HepG2 (cell line): ENCODE measurements at regions not wholly inside any gene's neighbourhood (a gene's known extent, or its start where the extent isn't known, plus 50 kb on each side); places are given as distances from the start of the nearest gene placed in this dataset.
"Not testable (repeated sequence)": the region's sequence is repeated elsewhere in the genome, so short reads cannot be mapped to it uniquely, and the experiment has no call there.

Experiments
- ATAC-seq: fragments of 200-7000 bp; cut with Tn5 transposase; 3 replicates; pipeline ENCODE4 v1.9.1; 2020; ENCODE audit warnings: mild to moderate bottlenecking, moderate library complexity
- BruUV-seq: library from RNA; stranded (reverse); fragments of 400-500 nt; replicated peaks from 2 replicates; lab custom pipeline; 2021; lab: Mats Ljungman, UMichigan
- CTCF ChIA-PET: fragments of 300-600 bp; formaldehyde crosslinking; extraction: SDS; loops from one replicate; lab custom pipeline; 2021; ENCODE audit warnings: low total read pairs, inconsistent platforms, low intra/inter-chr PET ratio; lab: Yijun Ruan, JAX
- POLR2A ChIA-PET: fragments of 350-600 bp; sonication (Branson Sonifier 250); formaldehyde crosslinking; loops from one replicate; lab custom pipeline; 2020; ENCODE audit warnings: antibody characterized with exemption, inconsistent platforms; lab: Yijun Ruan, JAX
- DNase-seq: peaks from one replicate; pipeline ENCODE4 v3.0.0-alpha.2; 2015; ENCODE audit warnings: low spot score
- FAIRE-seq: peaks from 3 replicates; lab custom pipeline; 2011; peaks lifted over from hg19 to GRCh38; lab: Jason Lieb, UNC
- H2AFZ ChIP-seq: one replicate; pipeline ENCODE4 v1.6.1; 2011; ENCODE audit warnings: low read length, inconsistent platforms
- H3K27ac ChIP-seq: fragments of 300-600 bp; 3 replicates; pipeline ENCODE4 v1.8.0; 2011; ENCODE audit warnings: mixed run types, mild to moderate bottlenecking, mixed read lengths, low read length, inconsistent platforms; ENCODE audit not compliant: insufficient read depth; ENCODE audit errors: extremely low read length
- H3K27me3 ChIP-seq, 2 experiments: fragments of 200-600 bp in 1 of 2; 2 replicates in 1 of 2; 3 replicates in 1 of 2; pipeline versions ENCODE4 v1.6.0 to v1.8.0; 2011; ENCODE audit warnings: low read length in 2 of 2, mild to moderate bottlenecking in 2 of 2, moderate library complexity in 2 of 2, inconsistent platforms in 1 of 2; ENCODE audit not compliant: insufficient read depth in 2 of 2, control insufficient read depth in 1 of 2
- H3K36me3 ChIP-seq, 2 experiments: fragments of 200-600 bp in 1 of 2; replicated peaks in 1 of 2; 2 replicates in 1 of 2; 3 replicates in 1 of 2; pipeline versions ENCODE4 v1.5.1 to v1.8.0; 2011; ENCODE audit warnings: low read length in 2 of 2, inconsistent platforms in 1 of 2; ENCODE audit not compliant: insufficient read depth in 2 of 2, control insufficient read depth in 1 of 2
- H3K4me1 ChIP-seq: 2 replicates; pipeline ENCODE4 v1.5.1; 2012; ENCODE audit warnings: low read length, inconsistent platforms; ENCODE audit not compliant: insufficient read depth
- H3K4me2 ChIP-seq: 2 replicates; pipeline ENCODE4 v1.6.0; 2011; ENCODE audit warnings: low read depth, low read length, inconsistent platforms
- H3K4me3 ChIP-seq, 3 experiments: fragments of 200-600 bp in 1 of 3; sonication (generic), shearing (Covaris generic) in 1 of 3; replicated peaks in 1 of 3; 2 replicates each; pipeline ENCODE4 v1.5.1; 2011 to 2016; ENCODE audit warnings: low read length in 3 of 3, inconsistent platforms in 2 of 3, low read depth in 2 of 3, mild to moderate bottlenecking in 2 of 3, control low read depth in 1 of 3, mixed read lengths in 1 of 3; ENCODE audit not compliant: insufficient read depth in 1 of 3
- H3K79me2 ChIP-seq: one replicate; pipeline ENCODE4 v1.6.1; 2011; ENCODE audit warnings: low read length, inconsistent platforms; ENCODE audit not compliant: insufficient read depth
- H3K9ac ChIP-seq: 2 replicates; pipeline ENCODE4 v1.6.0; 2011; ENCODE audit warnings: mild to moderate bottlenecking, low read depth, low read length, inconsistent platforms; ENCODE audit not compliant: insufficient read depth
- H3K9me3 ChIP-seq: 2 replicates; pipeline ENCODE4 v1.5.1; 2012; ENCODE audit warnings: mild to moderate bottlenecking, low read length
- H4K20me1 ChIP-seq: 2 replicates; pipeline ENCODE4 v1.6.0; 2011; ENCODE audit warnings: inconsistent platforms, mild to moderate bottlenecking, low read length, moderate library complexity; ENCODE audit not compliant: insufficient read depth
- FOXP4 ChIP-seq: sonication (generic); formaldehyde crosslinking; IDR thresholded peaks from 2 replicates; pipeline ENCODE4 v1.4.0; 2020; ENCODE audit warnings: missing genetic modification reagents
- PAXIP1 ChIP-seq: sonication (generic); formaldehyde crosslinking; conservative IDR thresholded peaks from 2 replicates; pipeline ENCODE4 v1.4.0; 2020; ENCODE audit warnings: mild to moderate bottlenecking, missing genetic modification reagents, moderate library complexity
- SIX1 ChIP-seq: sonication (generic); formaldehyde crosslinking; IDR thresholded peaks from 2 replicates; pipeline ENCODE4 v1.4.0; 2020; ENCODE audit warnings: missing genetic modification reagents, borderline replicate concordance
- SOX13 ChIP-seq, 3 experiments: fragments of 450-650 bp in 1 of 3; sonication (generic) in 1 of 3; formaldehyde crosslinking in 1 of 3; IDR thresholded peaks in 2 of 3; conservative IDR thresholded peaks in 1 of 3; 2 replicates each; pipeline versions ENCODE4 v1.5.0 to v1.6.1; 2016 to 2020; ENCODE audit warnings: antibody characterized with exemption in 1 of 3, mild to moderate bottlenecking in 1 of 3, missing compliant biosample characterization in 1 of 3, missing genetic modification reagents in 1 of 3, moderate library complexity in 1 of 3
- SOX5 ChIP-seq: IDR thresholded peaks from 2 replicates; pipeline ENCODE4 v1.6.1; 2016; ENCODE audit warnings: borderline replicate concordance
- SOX6 ChIP-seq, 2 experiments: fragments of 450-650 bp in 1 of 2; sonication (generic) in 1 of 2; formaldehyde crosslinking in 1 of 2; IDR thresholded peaks; 2 replicates each; pipeline versions ENCODE4 v1.4.0 to v1.6.1; 2017 to 2020; ENCODE audit warnings: antibody characterized with exemption in 1 of 2, mild to moderate bottlenecking in 1 of 2, missing genetic modification reagents in 1 of 2
- TBX3 ChIP-seq: fragments of 450-650 bp; IDR thresholded peaks from 2 replicates; pipeline ENCODE4 v1.6.1; 2017; ENCODE audit warnings: antibody characterized with exemption, mild to moderate bottlenecking, inconsistent platforms, borderline replicate concordance
- ZBTB20 ChIP-seq: sonication (generic); formaldehyde crosslinking; IDR thresholded peaks from 2 replicates; pipeline ENCODE4 v1.8.1; 2023; ENCODE audit warnings: missing genetic modification reagents, low read depth, mild to moderate bottlenecking, borderline replicate concordance
- ZNF609 ChIP-seq: sonication (generic); formaldehyde crosslinking; IDR thresholded peaks from 2 replicates; pipeline ENCODE4 v1.4.0; 2020; ENCODE audit warnings: mild to moderate bottlenecking, missing genetic modification reagents, borderline replicate concordance
- WGBS: methylation state at CpG from one replicate; pipeline ENCODE4 v1.1.6; 2017; ENCODE audit warnings: low lambda C conversion rate; 5-methylcytosine and 5-hydroxymethylcytosine counted together
- in situ Hi-C: cut with HindIII; loops from 2 replicates; pipeline ENCODE4 v1.10.0; 2017; ENCODE audit warnings: low pct_unique_long_range_greater_than_20kb; ENCODE audit not compliant: extremely low pct_ligation_motif_present
- intact Hi-C: fragments of 100-400 bp; cut with micrococcal nuclease; formaldehyde crosslinking; loops from one replicate; pipeline ENCODE4 v1.10.0; 2022; ENCODE audit not compliant: unreplicated experiment

DNA sequence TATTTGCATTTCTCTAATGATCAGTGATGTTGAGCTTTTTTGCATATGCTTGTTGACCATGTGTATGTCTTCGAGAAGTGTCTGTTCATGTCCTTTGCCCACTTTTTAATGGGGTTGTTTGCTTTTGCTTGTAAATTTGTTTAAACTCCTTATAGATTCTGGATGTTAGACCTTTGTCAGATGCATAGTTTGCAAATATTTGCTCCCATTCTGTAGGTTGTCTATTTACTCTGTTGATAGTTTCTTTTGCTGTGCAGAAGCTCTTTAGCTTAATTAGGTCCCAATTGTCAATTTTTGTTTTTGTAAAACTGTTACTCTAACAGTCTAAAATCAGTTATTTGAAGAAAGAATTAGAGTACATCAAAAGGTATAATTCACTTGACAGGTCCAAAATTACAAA, 160.6 kb downstream of the LRIG3 start:
- H3K79me2 ChIP-seq, CTCF ChIA-PET: not testable (repeated sequence)

More for the DNA sequence above, 160.6 kb downstream of the LRIG3 start:
- H4K20me1 ChIP-seq; H3K36me3 ChIP-seq; H3K4me3 ChIP-seq; intact Hi-C loops; FAIRE-seq; H3K9me3 ChIP-seq; H3K9ac ChIP-seq; H2AFZ ChIP-seq; H3K4me2 ChIP-seq; H3K27me3 ChIP-seq; H3K27ac ChIP-seq; DNase-seq; POLR2A ChIA-PET; BruUV-seq; in situ Hi-C loops; ATAC-seq; TF ChIP-seq SOX13, SOX6 (IDR thresholded peaks at IDR 0.05): not testable (repeated sequence)
- TF ChIP-seq ZNF609 (CRISPR knock-in tag) (peak; percentile 30; the same call in 1 of the 2 replicates), SIX1 (CRISPR knock-in tag) (peak; percentile 39; the same call in 1 of the 2 replicates), PAXIP1 (CRISPR knock-in tag) (0 out of 2 replicates have a peak, but pooled peaks have one; percentile 40), FOXP4 (CRISPR knock-in tag) (peak; percentile 52), SOX13 (CRISPR knock-in tag; conservative IDR thresholded peaks at IDR 0.05 in 1 of 2, IDR thresholded peaks at IDR 0.05 in 1 of 2) (peak in 1 of 2 experiments; percentile 34; a peak in 1 of 4 replicates), TBX3 (peak; percentile 51; the same call in 1 of the 2 replicates), SOX5 (CRISPR knock-in tag) (peak; percentile 35; the same call in 1 of the 2 replicates), SOX6 (CRISPR knock-in tag; IDR thresholded peaks at IDR 0.05) (peak; percentile 42; the same call in 1 of the 2 replicates), ZBTB20 (CRISPR knock-in tag) (peak; percentile 97; the same call in 1 of the 2 replicates)
- peaks cover 54% of the 10 kb centered on the region for H3K4me1 ChIP-seq
- WGBS: 0% methylated on average over 1 of the region's 1 CpG
